Amygdala (tissue), 56 donors: ENCODE measurements at regions not wholly inside any gene's neighbourhood (a gene's known extent, or its start where the extent isn't known, plus 50 kb on each side); places are given as distances from the start of the nearest gene placed in this dataset.
A peak's percentile ranks its signal among the peaks of the same experiment; 100 is the strongest.

ENCODE experiments used
- DNase-seq, 56 donors: peaks; one replicate each; lab custom pipeline; 2025; lab: John Stamatoyannopoulos, UW

- no peak for DNase-seq
Measured at GRCh38 chrX:121102101-121102500, 54.7 kb downstream of the GLUD2 start.

- no peak for DNase-seq
Measured at GRCh38 chrX:121103381-121103780, 56.0 kb downstream of the GLUD2 start.

GRCh38 chrX:121106484-121107235 is 59.2 kb downstream of the GLUD2 start:
- peak in 2 of 56 donors; percentile 1 to 2 for DNase-seq

- no peak for DNase-seq
Measured at GRCh38 chrX:121109986-121110385, 62.6 kb downstream of the GLUD2 start.

GRCh38 chrX:121110536-121110935 is 63.1 kb downstream of the GLUD2 start:
- no peak for DNase-seq

GRCh38 chrX:121114691-121115090 is 67.3 kb downstream of the GLUD2 start:
- no peak for DNase-seq

GRCh38 chrX:121120690-121121605 is 73.5 kb downstream of the GLUD2 start:
- DNase-seq: no peak

- DNase-seq: no peak
Measured at GRCh38 chrX:121122332-121122731, 74.9 kb downstream of the GLUD2 start.

GRCh38 chrX:121128925-121129877 is 81.8 kb downstream of the GLUD2 start:
- peak in 1 of 56 donors; percentile 0 for DNase-seq

GRCh38 chrX:121132675-121133074 is 85.3 kb downstream of the GLUD2 start:
- no peak for DNase-seq

GRCh38 chrX:121135488-121136207 is 88.2 kb downstream of the GLUD2 start:
- DNase-seq: no peak

GRCh38 chrX:121146059-121146628 is 98.7 kb downstream of the GLUD2 start:
- no peak for DNase-seq

GRCh38 chrX:121150217-121150616 is 102.8 kb downstream of the GLUD2 start:
- DNase-seq: peak in 1 of 56 donors; percentile 1

- no peak for DNase-seq
Measured at GRCh38 chrX:121151293-121151692, 103.9 kb downstream of the GLUD2 start.

- DNase-seq: no peak
Measured at GRCh38 chrX:121154858-121155404, 107.5 kb downstream of the GLUD2 start.

- DNase-seq: no peak
Measured at GRCh38 chrX:121160987-121161386, 113.6 kb downstream of the GLUD2 start.

GRCh38 chrX:121161501-121161933 is 114.1 kb downstream of the GLUD2 start:
- peak in 7 of 56 donors; percentile 0 to 8 (median 2) for DNase-seq

- DNase-seq: no peak
Measured at GRCh38 chrX:121163443-121163842, 116.0 kb downstream of the GLUD2 start.

GRCh38 chrX:121165930-121166359 is 118.5 kb downstream of the GLUD2 start:
- no peak for DNase-seq
